GM12878 (cell line): ENCODE measurements at regions not wholly inside any gene's neighbourhood (a gene's known extent, or its start where the extent isn't known, plus 50 kb on each side); places are given as distances from the start of the nearest gene placed in this dataset.

Experiments
- ATAC-seq: fragments of 200-7000 bp; cut with Tn5 transposase; 3 replicates; pipeline ENCODE4 v1.9.1; 2020; ENCODE audit warnings: mild to moderate bottlenecking, moderate library complexity
- BruUV-seq: library from RNA; stranded (reverse); fragments of 400-500 nt; replicated peaks from 2 replicates; lab custom pipeline; 2021; lab: Mats Ljungman, UMichigan
- CTCF ChIA-PET: fragments of 300-600 bp; sonication (Branson Sonifier 250); formaldehyde crosslinking; extraction: SDS; loops from one replicate; lab custom pipeline; 2021; ENCODE audit warnings: inconsistent platforms; lab: Yijun Ruan, JAX
- POLR2A ChIA-PET: fragments of 350-600 bp; formaldehyde crosslinking; extraction: SDS; loops from one replicate; lab custom pipeline; 2021; ENCODE audit warnings: inconsistent platforms; lab: Charles Lee
- RAD21 ChIA-PET: fragments of 300-600 bp; sonication (Branson Sonifier 250); formaldehyde crosslinking; loops from one replicate; lab custom pipeline; 2023; ENCODE audit warnings: antibody characterized with exemption; ENCODE audit not compliant: unreplicated experiment; lab: Charles Lee
- SMC1A ChIA-PET: fragments of 300-600 bp; sonication (Branson Sonifier 250); formaldehyde crosslinking; loops from one replicate; lab custom pipeline; 2023; ENCODE audit not compliant: unreplicated experiment, uncharacterized antibody; lab: Charles Lee
- DNase-seq: peaks from one replicate; pipeline ENCODE4 v3.0.0-alpha.2; 2011; ENCODE audit warnings: low read depth, low spot score
- FAIRE-seq: peaks from 3 replicates; lab custom pipeline; 2011; peaks lifted over from hg19 to GRCh38; lab: Jason Lieb, UNC
- H2AFZ ChIP-seq: 2 replicates; pipeline ENCODE4 v1.6.0; 2011; ENCODE audit warnings: low read depth, low read length, control low read depth; ENCODE audit not compliant: control insufficient read depth
- H3K27ac ChIP-seq: 2 replicates; pipeline ENCODE4 v1.5.1; 2011; ENCODE audit warnings: control low read depth; ENCODE audit not compliant: control insufficient read depth, insufficient read depth
- H3K27me3 ChIP-seq, 2 experiments: replicated peaks in 1 of 2; 2 replicates each; pipeline versions ENCODE4 v1.6.0 to v1.6.1; 2011; ENCODE audit warnings: low read length in 1 of 2; ENCODE audit not compliant: control insufficient read depth in 2 of 2, insufficient read depth in 2 of 2
- H3K36me3 ChIP-seq, 2 experiments: 2 replicates each; pipeline ENCODE4 v1.5.1; 2011; ENCODE audit warnings: low read length in 1 of 2; ENCODE audit not compliant: control insufficient read depth in 2 of 2, insufficient read depth in 2 of 2
- H3K4me1 ChIP-seq: 2 replicates; pipeline ENCODE4 v1.6.1; 2011; ENCODE audit warnings: mild to moderate bottlenecking, low read length, moderate library complexity, mixed read lengths; ENCODE audit not compliant: control insufficient read depth, insufficient read depth
- H3K4me2 ChIP-seq: 2 replicates; pipeline ENCODE4 v1.6.0; 2011; ENCODE audit warnings: control low read depth; ENCODE audit not compliant: control insufficient read depth, insufficient read depth
- H3K4me3 ChIP-seq: fragments of 200-600 bp; sonication (generic); 2 replicates; pipeline ENCODE4 v1.5.1; 2016
- H3K79me2 ChIP-seq: 2 replicates; pipeline ENCODE4 v1.6.0; 2011; ENCODE audit warnings: low read length; ENCODE audit not compliant: control insufficient read depth, insufficient read depth
- H3K9ac ChIP-seq: 2 replicates; pipeline ENCODE4 v1.8.0; 2011; ENCODE audit warnings: low read length, control low read depth, mixed read lengths; ENCODE audit not compliant: control insufficient read depth, insufficient read depth
- H3K9me3 ChIP-seq: replicated peaks from 3 replicates; pipeline ENCODE4 v1.5.1; 2011; ENCODE audit warnings: mild to moderate bottlenecking, low read length; ENCODE audit not compliant: control insufficient read depth, insufficient read depth
- H4K20me1 ChIP-seq: 2 replicates; pipeline ENCODE4 v1.6.0; 2011; ENCODE audit not compliant: control insufficient read depth, insufficient read depth
- EED ChIP-seq: sonication (generic); IDR thresholded peaks from 2 replicates; pipeline ENCODE4 v1.6.1; 2016; ENCODE audit warnings: antibody characterized with exemption, low read depth
- EP300 ChIP-seq, 2 experiments: fragments of 150-350 bp in 1 of 2; IDR thresholded peaks; 2 replicates each; pipeline ENCODE4 v1.6.1; 2011 to 2012; ENCODE audit warnings: low read depth in 2 of 2, low read length in 2 of 2, borderline replicate concordance in 1 of 2, improper control_type of control experiment in 1 of 2, inconsistent platforms in 1 of 2; ENCODE audit not compliant: control insufficient read depth in 1 of 2
- HCFC1 ChIP-seq: fragments of 150-350 bp; IDR thresholded peaks from 2 replicates; pipeline ENCODE4 v1.6.1; 2014; ENCODE audit warnings: low read length
- KLF5 ChIP-seq: fragments of 450-650 bp; IDR thresholded peaks from 2 replicates; pipeline ENCODE4 v1.6.1; 2014; ENCODE audit warnings: mild to moderate bottlenecking; ENCODE audit not compliant: partially characterized antibody
- MEF2A ChIP-seq: IDR thresholded peaks from 2 replicates; pipeline ENCODE4 v1.6.1; 2011; ENCODE audit warnings: low read depth, mild to moderate bottlenecking, low read length, moderate library complexity; ENCODE audit not compliant: insufficient read depth
- MYC ChIP-seq: IDR thresholded peaks from 2 replicates; pipeline ENCODE4 v1.6.1; 2011; ENCODE audit warnings: mild to moderate bottlenecking, low read length, moderate library complexity, inconsistent platforms; ENCODE audit not compliant: insufficient read depth, insufficient replicate concordance, insufficient read length, severe bottlenecking
- NFIC ChIP-seq: IDR thresholded peaks from 2 replicates; pipeline ENCODE4 v1.6.1; 2012; ENCODE audit warnings: low read depth, mild to moderate bottlenecking, inconsistent platforms, low read length, moderate library complexity
- PML ChIP-seq: IDR thresholded peaks from 2 replicates; pipeline ENCODE4 v1.6.1; 2012; ENCODE audit warnings: low read length, inconsistent platforms
- POLR2AphosphoS2 ChIP-seq: IDR thresholded peaks from 2 replicates; pipeline ENCODE4 v1.6.1; 2011; ENCODE audit warnings: low read depth, mild to moderate bottlenecking, low read length, improper control_type of control experiment, moderate library complexity
- RAD21 ChIP-seq: IDR thresholded peaks from 2 replicates; pipeline ENCODE4 v1.6.1; 2011; ENCODE audit warnings: mild to moderate bottlenecking, low read depth, low read length, moderate library complexity; ENCODE audit not compliant: insufficient read depth
- SMAD5 ChIP-seq: IDR thresholded peaks from 2 replicates; pipeline ENCODE4 v1.6.1; 2016; ENCODE audit warnings: antibody characterized with exemption, low read depth
- SUZ12 ChIP-seq: fragments of 200-600 bp; sonication (generic); IDR thresholded peaks from one replicate; pipeline ENCODE4 v1.6.1; 2018; ENCODE audit warnings: antibody characterized with exemption, mild to moderate bottlenecking; ENCODE audit not compliant: unreplicated experiment
- WGBS: methylation state at CpG from one replicate; pipeline ENCODE4 v1.1.6; 2016; ENCODE audit warnings: low lambda C conversion rate; ENCODE audit not compliant: insufficient replicate concordance, insufficient coverage; ENCODE audit errors: missing lambda C conversion rate; 5-methylcytosine and 5-hydroxymethylcytosine counted together
- in situ Hi-C: fragments of 300-500 bp; cut with MboI; formaldehyde crosslinking; loops from 9 replicates; pipeline ENCODE4 v1.14.3; 2018; ENCODE audit warnings: mixed read lengths
- intact Hi-C: fragments of 100-400 bp; cut with micrococcal nuclease; formaldehyde crosslinking; loops from one replicate; pipeline ENCODE4 v1.14.2; 2022; ENCODE audit not compliant: unreplicated experiment
- TF ChIP-seq, protein P1 (sequence below): fragments of 450-650 bp; IDR thresholded peaks from 2 replicates; pipeline ENCODE4 v1.6.1; 2016; ENCODE audit warnings: mild to moderate bottlenecking
- TF ChIP-seq, protein P2 (sequence below): IDR thresholded peaks from 2 replicates; pipeline ENCODE4 v1.6.1; 2011; ENCODE audit warnings: low read depth, low read length, improper control_type of control experiment, borderline replicate concordance

DNA sequence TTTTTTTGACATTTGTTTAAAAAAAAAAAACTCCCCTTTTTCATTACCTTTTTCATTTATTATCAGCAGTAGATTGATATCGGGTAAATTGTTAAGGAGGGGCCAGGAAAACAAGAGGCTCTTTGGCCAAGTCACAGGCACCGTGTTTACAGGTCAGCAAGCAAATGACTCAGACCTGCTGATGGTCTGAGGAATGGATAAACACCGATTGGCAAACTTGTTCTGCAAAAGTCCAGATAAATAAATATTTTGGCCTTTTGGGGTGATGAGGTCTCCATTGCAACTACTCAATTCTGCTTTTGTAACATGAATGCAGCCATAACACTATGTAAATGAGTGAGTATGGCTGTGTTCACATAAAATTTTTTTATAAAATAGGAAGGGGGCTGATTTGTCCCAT, 94.0 kb downstream of the RPS29 start:
- Histone ChIP-seq H3K79me2 (no peaks in the 10 kb centered on the region), H3K4me3 (no peak overlapping the region), H3K27me3 (no peaks in the 10 kb centered on the region; a peak in 1 of 4 replicates), H4K20me1 (no peaks in the 10 kb centered on the region), H3K9me3 (no peaks in the 10 kb centered on the region), H2AFZ (no peak overlapping the region), H3K36me3 (no peaks in the 10 kb centered on the region)
- ChIA-PET POLR2A (no interaction called here), SMC1A (interaction anchor here (0.7 kb wide), 1 partner anchor 9 kb away, joined by 3 read pairs; no protein-coding TSS in a partner anchor), CTCF (interaction anchor here (0.7 kb wide), 1 partner anchor 908 kb away, joined by 3 read pairs; no protein-coding TSS in a partner anchor)
- no peak for ATAC-seq
- WGBS: 0% methylated on average over 3 of the region's 3 CpGs
- intact Hi-C loops: no loop called here
- TF ChIP-seq, protein P1, sequence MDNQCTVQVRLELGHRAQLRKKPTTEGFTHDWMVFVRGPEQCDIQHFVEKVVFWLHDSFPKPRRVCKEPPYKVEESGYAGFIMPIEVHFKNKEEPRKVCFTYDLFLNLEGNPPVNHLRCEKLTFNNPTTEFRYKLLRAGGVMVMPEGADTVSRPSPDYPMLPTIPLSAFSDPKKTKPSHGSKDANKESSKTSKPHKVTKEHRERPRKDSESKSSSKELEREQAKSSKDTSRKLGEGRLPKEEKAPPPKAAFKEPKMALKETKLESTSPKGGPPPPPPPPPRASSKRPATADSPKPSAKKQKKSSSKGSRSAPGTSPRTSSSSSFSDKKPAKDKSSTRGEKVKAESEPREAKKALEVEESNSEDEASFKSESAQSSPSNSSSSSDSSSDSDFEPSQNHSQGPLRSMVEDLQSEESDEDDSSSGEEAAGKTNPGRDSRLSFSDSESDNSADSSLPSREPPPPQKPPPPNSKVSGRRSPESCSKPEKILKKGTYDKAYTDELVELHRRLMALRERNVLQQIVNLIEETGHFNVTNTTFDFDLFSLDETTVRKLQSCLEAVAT: no peak
- TF ChIP-seq RAD21 (no peak), KLF5 (no peak), PML (no peak), SUZ12 (no peak)
- TF ChIP-seq, all 136 proteins: peak for 0
- RAD21 ChIA-PET: no interaction called here
- H3K27ac ChIP-seq: no peak overlapping the region
- BruUV-seq: no TSS peak
- no peak for DNase-seq
- H3K9ac ChIP-seq: no peak overlapping the region
- in situ Hi-C loops: no loop called here
- FAIRE-seq: no peak
- H3K4me1 ChIP-seq: no peaks in the 10 kb centered on the region
- H3K4me2 ChIP-seq: no peak overlapping the region

DNA sequence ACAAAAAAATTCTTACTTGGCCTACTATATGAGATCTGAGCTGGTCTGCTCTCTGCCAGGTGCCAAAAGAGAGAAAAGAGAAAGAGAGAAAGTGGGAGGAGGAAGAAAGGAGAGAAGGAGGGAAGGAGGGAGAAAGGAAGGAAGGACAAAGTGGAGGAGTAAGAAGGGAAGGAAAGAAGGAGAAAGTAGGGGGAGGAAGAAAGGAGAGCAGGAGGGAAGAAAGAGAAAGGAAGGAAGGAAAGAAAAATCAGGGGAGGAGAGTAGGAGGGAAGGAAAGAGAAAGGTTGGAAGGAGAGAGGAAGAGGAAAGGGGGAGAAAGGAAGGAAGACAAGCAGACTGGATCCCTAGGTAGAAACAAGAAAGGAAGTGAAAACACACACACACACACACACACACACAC, 96.8 kb downstream of the RPS29 start:
- RAD21 ChIA-PET: interaction anchor here (1.1 kb wide), 1 partner anchor 28 kb away, joined by 3 read pairs; no protein-coding TSS in a partner anchor
- POLR2A ChIA-PET: no interaction called here

More for the DNA sequence above, 96.8 kb downstream of the RPS29 start:
- no TSS peak for BruUV-seq
- Histone ChIP-seq H3K27me3 (no peaks in the 10 kb centered on the region; a peak in 1 of 4 replicates), H3K4me3 (no peak overlapping the region), H4K20me1 (no peaks in the 10 kb centered on the region), H3K27ac (no peak overlapping the region), H2AFZ (no peak overlapping the region), H3K9ac (no peak overlapping the region), H3K4me1 (no peaks in the 10 kb centered on the region), H3K4me2 (no peak overlapping the region), H3K79me2 (no peaks in the 10 kb centered on the region), H3K36me3 (no peaks in the 10 kb centered on the region)
- CTCF ChIA-PET: interaction anchor here (2.6 kb wide), 1 partner anchor 8 kb away, joined by 15 read pairs; no protein-coding TSS in a partner anchor
- intact Hi-C loops (no loop called here), in situ Hi-C loops (no loop called here)
- SMC1A ChIA-PET: no interaction called here
- DNase-seq (no peak), ATAC-seq (no peak), FAIRE-seq (no peak)
- TF ChIP-seq MYC: no peak
- TF ChIP-seq, protein P2, sequence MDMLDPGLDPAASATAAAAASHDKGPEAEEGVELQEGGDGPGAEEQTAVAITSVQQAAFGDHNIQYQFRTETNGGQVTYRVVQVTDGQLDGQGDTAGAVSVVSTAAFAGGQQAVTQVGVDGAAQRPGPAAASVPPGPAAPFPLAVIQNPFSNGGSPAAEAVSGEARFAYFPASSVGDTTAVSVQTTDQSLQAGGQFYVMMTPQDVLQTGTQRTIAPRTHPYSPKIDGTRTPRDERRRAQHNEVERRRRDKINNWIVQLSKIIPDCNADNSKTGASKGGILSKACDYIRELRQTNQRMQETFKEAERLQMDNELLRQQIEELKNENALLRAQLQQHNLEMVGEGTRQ: no peak
- TF ChIP-seq SMAD5: no peak
- no peak for TF ChIP-seq EED
- TF ChIP-seq EP300 (IDR thresholded peaks at IDR 0.05; ENCODE audit: borderline replicate concordance in 1 of 2, control insufficient read depth in 1 of 2, low read depth in 2 of 2, low read length in 2 of 2): no peak
- TF ChIP-seq POLR2AphosphoS2: no peak
- no peak for TF ChIP-seq HCFC1
- no peak for TF ChIP-seq NFIC
- TF ChIP-seq MEF2A: no peak
- TF ChIP-seq, all 136 proteins: peak for 0
- H3K9me3 ChIP-seq: no peaks in the 10 kb centered on the region
